HG03354 (cell line): ENCODE measurements at regions not wholly inside any gene's neighbourhood (a gene's known extent, or its start where the extent isn't known, plus 50 kb on each side); places are given as distances from the start of the nearest gene placed in this dataset.
"Not testable (repeated sequence)": the region's sequence is repeated elsewhere in the genome, so short reads cannot be mapped to it uniquely, and the experiment has no call there.

Experiments
- ATAC-seq: cut with Tn5 transposase; IDR thresholded peaks from one replicate; pipeline ENCODE4 v1.9.1; 2021; ENCODE audit warnings: mild to moderate bottlenecking; ENCODE audit not compliant: unreplicated experiment, poor library complexity, severe bottlenecking

- no peak for ATAC-seq
Measured at GRCh38 chr18:78796693-78797455, 182.7 kb upstream of the SALL3 start.

GRCh38 chr18:78797499-78797898 lies 182.1 kb upstream of the SALL3 start:
- ATAC-seq, result no peak

GRCh38 chr18:78798402-78799175 lies 181.0 kb upstream of the SALL3 start:
- ATAC-seq, result no peak

GRCh38 chr18:78799382-78800089 lies 180.1 kb upstream of the SALL3 start:
- no peak for ATAC-seq

GRCh38 chr18:78800102-78800851 lies 179.3 kb upstream of the SALL3 start:
- not testable (repeated sequence) for ATAC-seq

GRCh38 chr18:78801011-78801410 lies 178.6 kb upstream of the SALL3 start:
- ATAC-seq, result no peak

GRCh38 chr18:78803104-78803503 lies 176.5 kb upstream of the SALL3 start:
- ATAC-seq, result no peak

- ATAC-seq, result no peak
Measured at GRCh38 chr18:78804206-78805030, 175.2 kb upstream of the SALL3 start.

- ATAC-seq, result no peak
Measured at GRCh38 chr18:78805840-78806239, 173.8 kb upstream of the SALL3 start.

- no peak for ATAC-seq
Measured at GRCh38 chr18:78807668-78808067, 171.9 kb upstream of the SALL3 start.

GRCh38 chr18:78809845-78810244 lies 169.8 kb upstream of the SALL3 start:
- ATAC-seq, result no peak

- ATAC-seq, result no peak
Measured at GRCh38 chr18:78810706-78811105, 168.9 kb upstream of the SALL3 start.

- ATAC-seq, result no peak
Measured at GRCh38 chr18:78812067-78812466, 167.6 kb upstream of the SALL3 start.

GRCh38 chr18:78813156-78813555 lies 166.5 kb upstream of the SALL3 start:
- no peak for ATAC-seq

GRCh38 chr18:78813936-78814710 lies 165.5 kb upstream of the SALL3 start:
- ATAC-seq, result no peak

- ATAC-seq, result no peak
Measured at GRCh38 chr18:78814766-78815165, 164.9 kb upstream of the SALL3 start.

GRCh38 chr18:78816114-78816513 lies 163.5 kb upstream of the SALL3 start:
- no peak for ATAC-seq

- ATAC-seq, result no peak
Measured at GRCh38 chr18:78816916-78817315, 162.7 kb upstream of the SALL3 start.
